KMS-11 (cell line): ENCODE measurements at regions not wholly inside any gene's neighbourhood (a gene's known extent, or its start where the extent isn't known, plus 50 kb on each side); places are given as distances from the start of the nearest gene placed in this dataset.
A peak's percentile ranks its signal among the peaks of the same experiment; 100 is the strongest.
"Not testable (repeated sequence)": the region's sequence is repeated elsewhere in the genome, so short reads cannot be mapped to it uniquely, and the experiment has no call there.

Source experiments
- H2AFZ ChIP-seq: fragments of 200-600 bp; sonication (generic); 2 replicates; pipeline ENCODE4 v1.6.1; 2016; ENCODE audit warnings: antibody characterized with exemption, mixed run types, low read depth
- H3K27ac ChIP-seq: fragments of 200-600 bp; sonication (generic); 2 replicates; pipeline ENCODE4 v1.6.1; 2016; ENCODE audit warnings: mild to moderate bottlenecking, mixed run types
- H3K27me3 ChIP-seq: fragments of 200-600 bp; sonication (generic); 2 replicates; pipeline ENCODE4 v1.6.1; 2017; ENCODE audit warnings: mild to moderate bottlenecking, low read depth, mixed run types, moderate library complexity; ENCODE audit not compliant: insufficient read depth
- H3K36me3 ChIP-seq: fragments of 200-600 bp; sonication (generic); 2 replicates; pipeline ENCODE4 v1.6.1; 2017; ENCODE audit warnings: mild to moderate bottlenecking, mixed run types; ENCODE audit not compliant: insufficient read depth
- H3K4me1 ChIP-seq: fragments of 200-600 bp; sonication (generic); 2 replicates; pipeline ENCODE4 v1.6.1; 2016; ENCODE audit warnings: mild to moderate bottlenecking, low read depth, mixed run types; ENCODE audit not compliant: poor library complexity, severe bottlenecking
- H3K4me2 ChIP-seq: fragments of 200-600 bp; sonication (generic); 2 replicates; pipeline ENCODE4 v1.7.0; 2016; ENCODE audit warnings: mild to moderate bottlenecking, mixed run types
- H3K4me3 ChIP-seq: fragments of 200-600 bp; sonication (generic); IDR thresholded peaks from 2 replicates; pipeline ENCODE4 v1.6.1; 2017; ENCODE audit warnings: low read depth, low read length, mixed read lengths; ENCODE audit not compliant: insufficient read depth
- H3K79me2 ChIP-seq: fragments of 200-600 bp; sonication (generic); 2 replicates; pipeline ENCODE4 v1.6.1; 2016; ENCODE audit warnings: low read depth, mixed run types; ENCODE audit not compliant: insufficient read depth
- H3K9ac ChIP-seq: fragments of 200-600 bp; sonication (generic); 2 replicates; pipeline ENCODE4 v1.6.1; 2016; ENCODE audit warnings: mild to moderate bottlenecking, mixed run types
- H4K20me1 ChIP-seq: fragments of 200-600 bp; sonication (generic); 2 replicates; pipeline ENCODE4 v1.6.1; 2016; ENCODE audit warnings: mild to moderate bottlenecking, mixed run types; ENCODE audit not compliant: insufficient read depth
- TF ChIP-seq, protein P1 (sequence below): fragments of 200-600 bp; sonication (generic); conservative IDR thresholded peaks from 2 replicates; pipeline ENCODE4 v1.6.1; 2017; ENCODE audit warnings: low read depth, mild to moderate bottlenecking, antibody characterized with exemption, low read length, moderate library complexity, mixed read lengths

DNA sequence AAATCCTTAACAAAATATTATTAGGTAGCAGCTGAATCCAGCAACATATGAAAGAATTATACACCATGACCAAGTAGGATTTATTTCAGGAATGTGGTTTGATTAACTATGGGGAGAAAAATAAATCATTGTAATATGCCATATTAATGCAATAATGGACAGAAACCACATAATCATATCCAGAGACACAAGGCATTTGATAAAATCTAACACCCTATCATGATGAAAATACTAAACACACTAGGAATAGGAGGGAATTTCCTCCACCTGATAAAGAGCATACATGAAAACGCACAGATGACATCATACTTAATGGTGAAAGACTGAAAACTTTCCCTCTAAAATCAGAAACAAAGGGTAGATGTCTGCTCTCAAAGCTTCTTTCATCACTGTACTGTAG is 238.9 kb downstream of the PHLDA1 start:
- H3K4me3 ChIP-seq = no peak overlapping the region
- no peaks in the 10 kb centered on the region for H3K4me1 ChIP-seq
- H4K20me1 ChIP-seq = no peaks in the 10 kb centered on the region
- H3K27ac ChIP-seq = no peak overlapping the region
- no peaks in the 10 kb centered on the region for H3K36me3 ChIP-seq
- no peaks in the 10 kb centered on the region for H3K79me2 ChIP-seq
- H3K9ac ChIP-seq = no peak overlapping the region
- no peak overlapping the region for H3K4me2 ChIP-seq
- TF ChIP-seq, protein P1, sequence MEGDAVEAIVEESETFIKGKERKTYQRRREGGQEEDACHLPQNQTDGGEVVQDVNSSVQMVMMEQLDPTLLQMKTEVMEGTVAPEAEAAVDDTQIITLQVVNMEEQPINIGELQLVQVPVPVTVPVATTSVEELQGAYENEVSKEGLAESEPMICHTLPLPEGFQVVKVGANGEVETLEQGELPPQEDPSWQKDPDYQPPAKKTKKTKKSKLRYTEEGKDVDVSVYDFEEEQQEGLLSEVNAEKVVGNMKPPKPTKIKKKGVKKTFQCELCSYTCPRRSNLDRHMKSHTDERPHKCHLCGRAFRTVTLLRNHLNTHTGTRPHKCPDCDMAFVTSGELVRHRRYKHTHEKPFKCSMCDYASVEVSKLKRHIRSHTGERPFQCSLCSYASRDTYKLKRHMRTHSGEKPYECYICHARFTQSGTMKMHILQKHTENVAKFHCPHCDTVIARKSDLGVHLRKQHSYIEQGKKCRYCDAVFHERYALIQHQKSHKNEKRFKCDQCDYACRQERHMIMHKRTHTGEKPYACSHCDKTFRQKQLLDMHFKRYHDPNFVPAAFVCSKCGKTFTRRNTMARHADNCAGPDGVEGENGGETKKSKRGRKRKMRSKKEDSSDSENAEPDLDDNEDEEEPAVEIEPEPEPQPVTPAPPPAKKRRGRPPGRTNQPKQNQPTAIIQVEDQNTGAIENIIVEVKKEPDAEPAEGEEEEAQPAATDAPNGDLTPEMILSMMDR = no peak
- H2AFZ ChIP-seq = no peak overlapping the region
- H3K27me3 ChIP-seq = no peaks in the 10 kb centered on the region

DNA sequence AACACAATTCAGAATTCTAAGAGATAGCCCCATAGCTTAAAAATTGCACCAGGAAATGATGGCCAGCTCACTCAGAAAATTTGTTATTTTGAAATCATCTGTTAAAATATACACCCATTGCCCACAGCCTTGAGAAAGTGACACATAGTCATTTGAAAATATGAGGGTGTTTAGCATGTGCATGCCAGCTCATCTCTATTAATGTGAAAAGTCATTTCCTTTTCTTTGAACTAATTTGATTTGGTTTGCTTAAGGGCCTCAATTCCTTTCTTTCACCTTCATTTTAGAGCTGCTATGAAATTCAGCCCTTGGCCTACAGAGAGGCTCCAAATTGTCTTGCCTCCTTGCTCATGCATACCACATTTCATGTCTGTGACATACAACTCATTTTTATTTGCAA is 241.4 kb downstream of the PHLDA1 start:
- no peaks in the 10 kb centered on the region for H4K20me1 ChIP-seq
- H3K79me2 ChIP-seq = no peaks in the 10 kb centered on the region
- no peak overlapping the region for H3K4me3 ChIP-seq
- TF ChIP-seq, protein P1 = no peak
- no peak overlapping the region for H3K9ac ChIP-seq
- no peaks in the 10 kb centered on the region for H3K27me3 ChIP-seq
- no peak overlapping the region for H2AFZ ChIP-seq
- H3K4me2 ChIP-seq = no peak overlapping the region
- no peak overlapping the region for H3K27ac ChIP-seq
- no peaks in the 10 kb centered on the region for H3K4me1 ChIP-seq
- H3K36me3 ChIP-seq = no peaks in the 10 kb centered on the region

DNA sequence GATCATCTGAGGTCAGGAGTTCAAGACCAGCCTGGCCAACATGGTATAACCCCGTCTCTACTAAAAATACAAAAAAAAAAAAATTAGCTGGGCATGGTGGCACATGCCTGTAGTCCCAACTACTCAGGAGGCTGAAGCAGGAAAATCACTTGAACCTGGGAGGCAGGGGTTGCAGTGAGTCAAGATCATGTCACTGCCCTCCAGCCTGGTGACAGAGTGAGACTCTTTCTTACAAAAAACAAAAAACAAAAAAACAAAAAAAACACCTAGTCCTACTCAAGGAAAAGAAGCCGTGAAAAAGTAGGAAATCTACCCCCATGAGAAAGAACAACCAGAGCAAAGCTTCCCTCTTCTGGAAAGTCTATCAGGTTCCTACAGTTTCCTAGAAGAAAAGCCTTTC is 244.4 kb downstream of the PHLDA1 start:
- H3K4me1 ChIP-seq, H2AFZ ChIP-seq, H3K79me2 ChIP-seq, H4K20me1 ChIP-seq, H3K36me3 ChIP-seq, H3K27ac ChIP-seq, H3K9ac ChIP-seq, H3K4me2 ChIP-seq, H3K4me3 ChIP-seq, H3K27me3 ChIP-seq: not testable (repeated sequence)

GRCh38 chr12:75786070-75786469 is 245.5 kb downstream of the PHLDA1 start:
- no peaks in the 10 kb centered on the region for H3K79me2 ChIP-seq
- no peak overlapping the region for H3K9ac ChIP-seq
- no peak overlapping the region for H2AFZ ChIP-seq
- no peaks in the 10 kb centered on the region for H4K20me1 ChIP-seq
- TF ChIP-seq, protein P1 = no peak
- H3K36me3 ChIP-seq = no peaks in the 10 kb centered on the region
- no peaks in the 10 kb centered on the region for H3K27me3 ChIP-seq
- H3K4me3 ChIP-seq = no peak overlapping the region
- no peaks in the 10 kb centered on the region for H3K4me1 ChIP-seq
- H3K27ac ChIP-seq = no peak overlapping the region
- no peak overlapping the region for H3K4me2 ChIP-seq

GRCh38 chr12:75784591-75784990 is 247.0 kb downstream of the PHLDA1 start:
- peak overlapping the region; percentile 5; the same call in 1 of the 2 replicates for H3K27ac ChIP-seq
- H2AFZ ChIP-seq = no peak overlapping the region
- no peak overlapping the region for H3K4me2 ChIP-seq

More at GRCh38 chr12:75784591-75784990, 247.0 kb downstream of the PHLDA1 start:
- Histone ChIP-seq H3K36me3 (no peaks in the 10 kb centered on the region), H3K27me3 (no peaks in the 10 kb centered on the region), H3K4me3 (no peak overlapping the region), H3K4me1 (no peaks in the 10 kb centered on the region), H4K20me1 (no peaks in the 10 kb centered on the region), H3K79me2 (no peaks in the 10 kb centered on the region), H3K9ac (no peak overlapping the region)
- TF ChIP-seq, protein P1 = no peak
